Right atrium auricular region (tissue), 2 donors: ENCODE measurements at regions not wholly inside any gene's neighbourhood (a gene's known extent, or its start where the extent isn't known, plus 50 kb on each side); places are given as distances from the start of the nearest gene placed in this dataset.

Experiments used
- DNase-seq: peaks from one replicate; pipeline ENCODE4 v3.0.0-alpha.2; 2019; ENCODE audit warnings: low spot score
- H3K27ac ChIP-seq, 2 donors: fragments of 200-600 bp; sonication (generic); 1 replicate in 1 of 2; 2 replicates in 1 of 2; pipeline ENCODE4 v1.5.1; 2016 to 2019
- H3K27me3 ChIP-seq, 2 donors: fragments of 200-600 bp; sonication (generic); one replicate each; pipeline versions ENCODE4 v1.5.1 to v1.6.0; 2017 to 2019
- H3K36me3 ChIP-seq: fragments of 200-600 bp; sonication (generic); one replicate; pipeline ENCODE4 v1.5.1; 2016
- H3K4me1 ChIP-seq, 2 donors: fragments of 200-600 bp; sonication (generic); one replicate each; pipeline versions ENCODE4 v1.5.1 to v1.6.0; 2017 to 2019
- H3K4me3 ChIP-seq, 2 donors: fragments of 200-600 bp; sonication (generic); 1 replicate in 1 of 2; 2 replicates in 1 of 2; pipeline ENCODE4 v1.5.1; 2017 to 2019; ENCODE audit warnings: mild to moderate bottlenecking in 1 of 2, moderate library complexity in 1 of 2
- H3K9me3 ChIP-seq, 2 donors: fragments of 200-600 bp; sonication (generic); one replicate each; pipeline ENCODE4 v1.5.1; 2019
- TF ChIP-seq, protein P1 (sequence below), 2 donors: fragments of 200-600 bp; sonication (generic); IDR thresholded peaks; one replicate each; pipeline ENCODE4 v1.5.1; 2019; ENCODE audit warnings: antibody characterized with exemption in 2 of 2

DNA sequence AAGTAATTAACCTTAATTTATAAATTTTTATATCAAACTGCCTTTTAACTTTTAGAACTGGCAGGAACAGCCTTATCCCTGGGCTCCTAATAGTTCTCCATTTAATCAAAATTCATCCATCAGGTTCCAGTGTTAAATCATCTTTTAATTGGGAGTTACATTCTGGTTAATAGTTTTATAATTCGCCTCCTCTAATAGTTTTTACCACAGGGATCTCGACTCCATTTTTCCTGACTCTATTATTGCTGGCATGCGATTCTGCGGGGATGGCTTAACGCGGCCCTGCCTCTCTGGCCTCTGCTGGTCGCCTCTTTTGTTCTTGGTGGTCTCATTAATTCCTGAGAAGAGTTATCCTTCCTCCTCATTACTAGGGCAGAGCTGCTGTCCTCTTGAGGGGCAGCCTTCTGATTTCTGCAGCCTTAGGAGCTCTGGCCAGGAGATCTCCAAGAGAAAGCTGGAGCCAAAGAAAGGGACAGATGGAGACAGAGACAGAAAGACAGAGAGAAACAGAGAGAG lies 71.1 kb downstream of the MRM1 start:
- Histone ChIP-seq H3K36me3 (no peaks in the 10 kb centered on the region), H3K9me3 (no peaks in the 10 kb centered on the region), H3K4me1 (no peaks in the 10 kb centered on the region), H3K27ac (no peak overlapping the region), H3K27me3 (no peaks in the 10 kb centered on the region), H3K4me3 (no peak overlapping the region)
- TF ChIP-seq, protein P1, sequence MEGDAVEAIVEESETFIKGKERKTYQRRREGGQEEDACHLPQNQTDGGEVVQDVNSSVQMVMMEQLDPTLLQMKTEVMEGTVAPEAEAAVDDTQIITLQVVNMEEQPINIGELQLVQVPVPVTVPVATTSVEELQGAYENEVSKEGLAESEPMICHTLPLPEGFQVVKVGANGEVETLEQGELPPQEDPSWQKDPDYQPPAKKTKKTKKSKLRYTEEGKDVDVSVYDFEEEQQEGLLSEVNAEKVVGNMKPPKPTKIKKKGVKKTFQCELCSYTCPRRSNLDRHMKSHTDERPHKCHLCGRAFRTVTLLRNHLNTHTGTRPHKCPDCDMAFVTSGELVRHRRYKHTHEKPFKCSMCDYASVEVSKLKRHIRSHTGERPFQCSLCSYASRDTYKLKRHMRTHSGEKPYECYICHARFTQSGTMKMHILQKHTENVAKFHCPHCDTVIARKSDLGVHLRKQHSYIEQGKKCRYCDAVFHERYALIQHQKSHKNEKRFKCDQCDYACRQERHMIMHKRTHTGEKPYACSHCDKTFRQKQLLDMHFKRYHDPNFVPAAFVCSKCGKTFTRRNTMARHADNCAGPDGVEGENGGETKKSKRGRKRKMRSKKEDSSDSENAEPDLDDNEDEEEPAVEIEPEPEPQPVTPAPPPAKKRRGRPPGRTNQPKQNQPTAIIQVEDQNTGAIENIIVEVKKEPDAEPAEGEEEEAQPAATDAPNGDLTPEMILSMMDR (IDR thresholded peaks at IDR 0.05), result no peak
- DNase-seq, result no peak

DNA sequence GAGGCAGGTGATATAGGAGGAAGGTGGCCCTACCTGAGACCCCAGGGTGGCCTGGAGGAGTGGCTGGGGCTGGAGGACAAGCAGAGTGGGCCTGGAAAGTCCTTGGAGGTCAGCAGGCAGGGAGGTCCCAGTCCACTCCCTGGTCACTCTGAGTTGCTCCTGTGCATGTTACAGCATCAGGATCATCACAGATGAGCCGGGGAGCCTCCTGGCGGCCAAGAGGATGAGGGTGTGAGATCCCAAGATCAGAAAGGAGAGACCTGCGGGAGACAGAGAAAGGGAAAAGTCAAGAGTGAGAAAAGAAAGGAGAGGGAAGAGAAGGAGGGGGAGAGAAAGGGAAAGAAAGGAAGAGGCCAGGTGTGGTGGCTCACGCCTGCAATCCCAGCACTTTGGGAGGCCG lies 71.7 kb downstream of the MRM1 start:
- TF ChIP-seq, protein P1 (IDR thresholded peaks at IDR 0.05), result no peak
- Histone ChIP-seq H3K27me3 (no peaks in the 10 kb centered on the region), H3K4me3 (no peak overlapping the region), H3K4me1 (no peaks in the 10 kb centered on the region), H3K27ac (no peak overlapping the region), H3K9me3 (no peaks in the 10 kb centered on the region), H3K36me3 (no peaks in the 10 kb centered on the region)
- no peak for DNase-seq

DNA sequence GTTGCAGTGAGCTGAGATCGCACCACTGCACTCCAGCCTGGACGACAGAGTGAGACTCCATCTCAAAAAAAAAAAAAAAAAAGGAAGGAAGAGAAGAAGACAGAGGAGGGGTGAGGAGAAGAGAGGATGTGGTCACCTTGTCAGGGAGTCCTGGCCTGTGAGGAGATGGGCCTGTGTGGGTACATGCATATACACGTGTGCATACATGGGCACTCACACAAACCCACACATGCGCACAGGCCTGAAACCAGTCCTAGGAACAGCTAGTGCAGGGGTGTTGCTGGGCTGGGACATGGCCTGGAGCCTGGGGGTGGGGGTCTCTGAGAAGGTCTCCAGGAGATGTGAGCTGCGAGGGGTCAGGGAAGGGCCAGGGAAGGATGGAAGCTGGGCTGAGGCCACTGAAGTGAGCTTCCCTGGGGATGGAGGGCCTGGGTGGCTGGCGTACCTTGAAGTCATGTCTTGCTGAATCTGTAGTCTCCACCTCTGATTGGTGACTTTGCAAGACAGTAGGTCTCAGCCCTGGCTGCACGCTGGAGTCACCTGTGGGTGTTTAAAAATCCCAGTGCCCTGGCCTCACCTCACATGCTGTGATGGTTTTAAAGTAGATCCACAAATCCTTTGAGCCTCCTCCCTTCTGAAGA lies 72.4 kb downstream of the MRM1 start:
- H3K27ac ChIP-seq, result no peak overlapping the region
- H3K4me1 ChIP-seq, result no peaks in the 10 kb centered on the region
- TF ChIP-seq, protein P1 (IDR thresholded peaks at IDR 0.05), result no peak
- no peaks in the 10 kb centered on the region for H3K9me3 ChIP-seq
- H3K36me3 ChIP-seq, result no peaks in the 10 kb centered on the region
- no peak overlapping the region for H3K4me3 ChIP-seq
- DNase-seq, result no peak
- no peaks in the 10 kb centered on the region for H3K27me3 ChIP-seq

DNA sequence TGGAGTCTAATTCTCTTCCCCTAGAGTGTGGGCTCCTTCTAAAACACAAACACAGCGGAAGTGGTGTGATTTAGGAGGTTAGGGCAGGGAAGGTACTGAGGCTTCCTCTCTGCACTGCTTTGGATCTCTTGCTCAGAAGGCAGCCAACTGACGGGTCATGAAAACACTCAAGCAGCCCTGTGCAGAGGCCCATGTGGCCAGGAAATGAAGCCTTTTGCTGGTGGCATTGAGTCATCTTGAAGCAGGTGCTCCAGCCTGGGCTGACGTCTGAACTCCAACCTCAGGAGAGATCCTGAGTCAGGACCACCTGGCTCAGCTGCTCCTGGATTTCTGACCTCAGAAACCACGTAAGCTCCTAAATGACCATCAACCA lies 72.9 kb downstream of the MRM1 start:
- no peaks in the 10 kb centered on the region for H3K4me1 ChIP-seq
- H3K4me3 ChIP-seq, result no peak overlapping the region
- no peak overlapping the region for H3K27ac ChIP-seq
- no peaks in the 10 kb centered on the region for H3K9me3 ChIP-seq
- no peaks in the 10 kb centered on the region for H3K27me3 ChIP-seq
- DNase-seq, result no peak
- no peaks in the 10 kb centered on the region for H3K36me3 ChIP-seq
- TF ChIP-seq, protein P1 (IDR thresholded peaks at IDR 0.05), result no peak

DNA sequence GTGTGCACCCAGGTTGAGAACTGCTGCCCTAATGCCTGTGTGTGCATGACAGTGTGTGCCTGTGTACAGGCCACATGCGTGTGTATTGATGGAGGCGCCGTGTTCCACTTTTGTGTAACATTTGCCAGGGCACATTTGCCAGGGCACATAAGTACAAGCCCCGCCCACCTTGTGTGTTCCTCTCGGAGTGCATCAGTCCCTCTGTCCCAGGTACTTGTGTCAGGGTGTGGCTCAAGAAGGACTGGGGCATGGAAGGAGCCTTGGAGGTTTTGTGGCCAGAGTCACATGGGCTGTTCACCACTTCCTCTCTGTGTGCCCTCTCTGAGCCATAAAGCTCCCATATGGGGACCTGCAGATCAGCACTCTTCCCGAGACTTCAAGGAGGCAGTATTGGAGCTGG lies 73.9 kb downstream of the MRM1 start:
- H3K9me3 ChIP-seq, result no peaks in the 10 kb centered on the region
- TF ChIP-seq, protein P1 (IDR thresholded peaks at IDR 0.05), result no peak
- H3K4me3 ChIP-seq, result no peak overlapping the region
- no peaks in the 10 kb centered on the region for H3K27me3 ChIP-seq
- H3K4me1 ChIP-seq, result no peaks in the 10 kb centered on the region
- no peak overlapping the region for H3K27ac ChIP-seq
- no peaks in the 10 kb centered on the region for H3K36me3 ChIP-seq
- no peak for DNase-seq

DNA sequence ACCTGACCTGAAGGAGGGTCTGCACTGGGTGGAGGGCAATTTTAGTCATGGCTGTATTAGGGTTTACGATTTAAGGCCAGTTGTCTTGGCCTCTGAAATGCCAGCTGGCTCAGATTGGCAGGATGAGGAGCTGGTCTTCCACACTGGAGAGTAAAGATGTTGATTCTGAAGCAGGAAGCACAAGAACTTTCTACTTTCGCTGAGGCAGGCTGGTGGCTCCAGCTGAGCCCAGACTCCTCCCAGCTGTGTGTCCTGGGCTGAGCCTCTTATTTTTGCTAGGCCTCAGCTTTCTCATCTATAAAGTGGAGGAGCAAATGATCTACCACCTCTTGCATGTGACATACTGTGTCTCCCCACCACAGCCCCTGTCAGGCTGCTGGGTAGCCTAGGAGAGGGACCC lies 74.4 kb downstream of the MRM1 start:
- DNase-seq, result no peak
- H3K36me3 ChIP-seq, result no peaks in the 10 kb centered on the region
- H3K27ac ChIP-seq, result no peak overlapping the region
- H3K9me3 ChIP-seq, result no peaks in the 10 kb centered on the region
- no peaks in the 10 kb centered on the region for H3K4me1 ChIP-seq
- no peak overlapping the region for H3K4me3 ChIP-seq
- TF ChIP-seq, protein P1 (IDR thresholded peaks at IDR 0.05), result no peak
- H3K27me3 ChIP-seq, result no peaks in the 10 kb centered on the region
